WTC11 (cell line): ENCODE measurements at regions not wholly inside any gene's neighbourhood (a gene's known extent, or its start where the extent isn't known, plus 50 kb on each side); places are given as distances from the start of the nearest gene placed in this dataset.
"Not testable (repeated sequence)": the region's sequence is repeated elsewhere in the genome, so short reads cannot be mapped to it uniquely, and the experiment has no call there.

Experiments used
- ATAC-seq: fragments of 200-7000 bp; cut with Tn5 transposase; 2 replicates; pipeline ENCODE4 v1.10.0; 2021; ENCODE audit warnings: mild to moderate bottlenecking, moderate library complexity
- CTCF ChIA-PET: fragments of 300-600 bp; sonication (Branson Sonifier 250); formaldehyde crosslinking; loops from one replicate; lab custom pipeline; 2021; ENCODE audit warnings: antibody characterized with exemption; lab: Charles Lee
- POLR2A ChIA-PET: fragments of 350-600 bp; sonication (Branson Sonifier 250); formaldehyde crosslinking; loops from one replicate; lab custom pipeline; 2021; ENCODE audit warnings: antibody characterized with exemption; lab: Charles Lee
- DNase-seq: peaks from one replicate; pipeline ENCODE4 v3.0.0; 2021; ENCODE audit warnings: low spot score
- H3K27ac Mint-ChIP-seq: 2 replicates; pipeline ENCODE4 v1.8.0; 2021; ENCODE audit warnings: mixed read lengths
- H3K27me3 Mint-ChIP-seq: 2 replicates; pipeline ENCODE4 v1.8.0; 2021; ENCODE audit warnings: low read depth, mild to moderate bottlenecking, moderate library complexity, mixed read lengths
- H3K36me3 Mint-ChIP-seq: 2 replicates; pipeline ENCODE4 v1.8.0; 2021; ENCODE audit warnings: mixed read lengths
- H3K4me1 Mint-ChIP-seq: 2 replicates; pipeline ENCODE4 v1.8.0; 2022; ENCODE audit warnings: mixed read lengths
- H3K4me3 Mint-ChIP-seq: 2 replicates; pipeline ENCODE4 v1.8.0; 2021; ENCODE audit warnings: mild to moderate bottlenecking, moderate library complexity, mixed read lengths
- H3K9me3 Mint-ChIP-seq: 2 replicates; pipeline ENCODE4 v1.8.0; 2021; ENCODE audit warnings: mixed read lengths
- CBFB ChIP-seq: sonication (generic); formaldehyde crosslinking; IDR thresholded peaks from 2 replicates; pipeline ENCODE4 v1.8.1; 2022; ENCODE audit warnings: mild to moderate bottlenecking, low read depth, missing genetic modification reagents
- E2F5 ChIP-seq: sonication (generic); formaldehyde crosslinking; IDR thresholded peaks from 2 replicates; pipeline ENCODE4 v1.8.1; 2022; ENCODE audit warnings: mild to moderate bottlenecking, moderate library complexity, missing genetic modification reagents
- ESRRA ChIP-seq: sonication (generic); formaldehyde crosslinking; IDR thresholded peaks from 2 replicates; pipeline ENCODE4 v1.8.1; 2022; ENCODE audit warnings: mild to moderate bottlenecking, missing genetic modification reagents, borderline replicate concordance
- FOXK1 ChIP-seq: sonication (generic); formaldehyde crosslinking; IDR thresholded peaks from 2 replicates; pipeline ENCODE4 v1.8.0; 2022; ENCODE audit warnings: mild to moderate bottlenecking, moderate library complexity, missing genetic modification reagents
- FOXP1 ChIP-seq: sonication (generic); formaldehyde crosslinking; IDR thresholded peaks from 2 replicates; pipeline ENCODE4 v1.8.0; 2022; ENCODE audit warnings: missing genetic modification reagents, mild to moderate bottlenecking, moderate library complexity, borderline replicate concordance
- GRHL2 ChIP-seq: fragments of 250-450 bp; sonication (Bioruptor Pico); IDR thresholded peaks from 2 replicates; pipeline ENCODE4 v1.8.0; 2022; ENCODE audit warnings: mild to moderate bottlenecking, moderate library complexity; ENCODE audit not compliant: insufficient replicate concordance, severe bottlenecking
- IRF1 ChIP-seq: sonication (generic); formaldehyde crosslinking; IDR thresholded peaks from 2 replicates; pipeline ENCODE4 v1.8.0; 2023; ENCODE audit warnings: missing genetic modification reagents
- IRF2 ChIP-seq: sonication (generic); formaldehyde crosslinking; IDR thresholded peaks from 2 replicates; pipeline ENCODE4 v1.8.0; 2022; ENCODE audit warnings: low read depth, missing genetic modification reagents, borderline replicate concordance
- NR1H2 ChIP-seq: sonication (generic); formaldehyde crosslinking; IDR thresholded peaks from 2 replicates; pipeline ENCODE4 v1.9.0; 2021; ENCODE audit warnings: mild to moderate bottlenecking, moderate library complexity, missing genetic modification reagents
- OVOL2 ChIP-seq: fragments of 250-450 bp; sonication (Bioruptor Pico); IDR thresholded peaks from 2 replicates; pipeline ENCODE4 v1.9.0; 2021; ENCODE audit warnings: mild to moderate bottlenecking, borderline replicate concordance
- PRRX2 ChIP-seq: fragments of 250-450 bp; sonication (Bioruptor Pico); IDR thresholded peaks from 2 replicates; pipeline ENCODE4 v1.8.0; 2021; ENCODE audit warnings: mild to moderate bottlenecking
- SMAD4 ChIP-seq: sonication (generic); formaldehyde crosslinking; IDR thresholded peaks from 2 replicates; pipeline ENCODE4 v1.8.0; 2022; ENCODE audit warnings: mild to moderate bottlenecking, missing genetic modification reagents
- SP1 ChIP-seq: sonication (generic); formaldehyde crosslinking; conservative IDR thresholded peaks from 2 replicates; pipeline ENCODE4 v1.8.1; 2022; ENCODE audit warnings: missing genetic modification reagents
- USF2 ChIP-seq: sonication (generic); formaldehyde crosslinking; IDR thresholded peaks from 2 replicates; pipeline ENCODE4 v1.8.1; 2023; ENCODE audit warnings: mild to moderate bottlenecking, missing genetic modification reagents, moderate library complexity
- ZMAT4 ChIP-seq: fragments of 250-450 bp; sonication (Bioruptor Pico); IDR thresholded peaks from 2 replicates; pipeline ENCODE4 v1.9.0; 2021; ENCODE audit warnings: mild to moderate bottlenecking
- ZNF263 ChIP-seq: sonication (generic); formaldehyde crosslinking; IDR thresholded peaks from 2 replicates; pipeline ENCODE4 v1.8.1; 2022; ENCODE audit warnings: low read depth, mild to moderate bottlenecking, moderate library complexity, missing genetic modification reagents
- ZNF512 ChIP-seq: sonication (generic); formaldehyde crosslinking; IDR thresholded peaks from 2 replicates; pipeline ENCODE4 v1.8.1; 2022; ENCODE audit warnings: missing genetic modification reagents, borderline replicate concordance
- ZNF532 ChIP-seq: fragments of 250-450 bp; sonication (Bioruptor Pico); IDR thresholded peaks from 2 replicates; pipeline ENCODE4 v1.9.0; 2021; ENCODE audit warnings: mild to moderate bottlenecking, borderline replicate concordance
- ZSCAN18 ChIP-seq: fragments of 250-450 bp; sonication (Bioruptor Pico); IDR thresholded peaks from 2 replicates; pipeline ENCODE4 v2.1.2; 2022; ENCODE audit warnings: mild to moderate bottlenecking, moderate library complexity

GRCh38 chr3:160053048-160053391 lies 64.4 kb downstream of the IL12A start:
- POLR2A ChIA-PET = no interaction called here
- TF ChIP-seq ZNF532 (CRISPR knock-in tag) (no peak), SMAD4 (CRISPR knock-in tag) (no peak), IRF2 (CRISPR knock-in tag) (no peak), ZMAT4 (no peak), CBFB (CRISPR knock-in tag) (no peak), ZNF263 (CRISPR knock-in tag) (no peak)
- TF ChIP-seq, all 79 proteins: peak for 0
- H3K9me3 Mint-ChIP-seq = no peaks in the 10 kb centered on the region
- no peaks in the 10 kb centered on the region for H3K36me3 Mint-ChIP-seq
- ATAC-seq (no peak), DNase-seq (no peak)
- no peaks in the 10 kb centered on the region for H3K4me1 Mint-ChIP-seq
- no peak overlapping the region for H3K27ac Mint-ChIP-seq
- no peak overlapping the region for H3K4me3 Mint-ChIP-seq
- CTCF ChIA-PET = no interaction called here
- H3K27me3 Mint-ChIP-seq = no peaks in the 10 kb centered on the region

- H3K9me3 Mint-ChIP-seq, DNase-seq, H3K4me1 Mint-ChIP-seq, H3K4me3 Mint-ChIP-seq, H3K27me3 Mint-ChIP-seq, ATAC-seq, CTCF ChIA-PET, H3K36me3 Mint-ChIP-seq, H3K27ac Mint-ChIP-seq, POLR2A ChIA-PET: not testable (repeated sequence)
These were observed 66.2 kb downstream of the IL12A start for GRCh38 chr3:160054862-160055261.

- Mint-ChIP-seq H3K27me3 (no peaks in the 10 kb centered on the region), H3K4me1 (no peaks in the 10 kb centered on the region), H3K27ac (no peak overlapping the region), H3K4me3 (no peak overlapping the region), H3K9me3 (peaks cover 4% of the 10 kb centered on the region; the same call in 1 of the 2 replicates), H3K36me3 (no peaks in the 10 kb centered on the region)
- ChIA-PET POLR2A (no interaction called here), CTCF (no interaction called here)
- DNase-seq (no peak), ATAC-seq (no peak)
- TF ChIP-seq IRF1 (CRISPR knock-in tag) = no peak
- TF ChIP-seq USF2 = no peak
- TF ChIP-seq FOXK1 = no peak
- TF ChIP-seq E2F5 = no peak
- no peak for TF ChIP-seq FOXP1 (CRISPR knock-in tag)
- TF ChIP-seq PRRX2 = no peak
- TF ChIP-seq GRHL2 (CRISPR knock-in tag) = no peak
- no peak for TF ChIP-seq ZSCAN18 (CRISPR knock-in tag)
- no peak for TF ChIP-seq SP1
- no peak for TF ChIP-seq OVOL2 (CRISPR knock-in tag)
- no peak for TF ChIP-seq ESRRA (CRISPR knock-in tag)
- no peak for TF ChIP-seq ZMAT4
- TF ChIP-seq ZNF512 (CRISPR knock-in tag) = no peak
- TF ChIP-seq NR1H2 (CRISPR knock-in tag) = no peak
These were observed 67.0 kb downstream of the IL12A start for GRCh38 chr3:160055659-160056058.
